ENCODE measurements at regions not wholly inside any gene's neighbourhood (a gene's known extent, or its start where the extent isn't known, plus 50 kb on each side); places are given as distances from the start of the nearest gene placed in this dataset.

DNA sequence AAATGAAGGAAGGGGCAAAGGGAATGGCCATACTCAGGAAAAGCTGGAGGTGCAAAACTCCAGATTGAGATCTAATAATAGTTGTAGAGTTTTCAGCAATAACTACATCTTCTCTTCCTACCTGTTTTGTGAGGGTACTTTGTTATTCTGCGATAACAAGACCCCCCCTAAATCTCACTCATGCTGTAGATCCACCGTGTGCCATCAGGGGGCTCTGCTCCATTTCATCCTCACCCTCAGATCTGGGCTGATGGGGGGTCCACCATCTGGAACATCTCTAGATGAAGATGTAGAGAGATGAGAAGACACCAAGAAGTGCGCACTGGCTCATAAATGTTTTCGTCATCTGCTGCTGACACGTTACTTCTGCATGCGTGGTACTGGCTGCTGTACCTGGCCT lies 135.9 kb upstream of the KIRREL3 start:
- dilution Hi-C loops (cut with MboI; ENCODE audit: extremely low pct_ligation_motif_present, low sequenced_read_pairs) (no loop called here), intact Hi-C loops (cut with micrococcal nuclease) (no loop called here)
- DNase-seq (ENCODE audit: low read depth, low spot score) (no peak), FAIRE-seq (no peak)
- no peaks in the 10 kb centered on the region for H4K20me1 ChIP-seq (replicated peaks; ENCODE audit: control insufficient read depth, extremely low read depth, insufficient read depth, low read length)
- H3K4me1 ChIP-seq (ENCODE audit: control insufficient read depth, extremely low read depth, insufficient read depth, low read length): no peaks in the 10 kb centered on the region
- no TSS peak for BruUV-seq (replicated peaks)
- H3K36me3 ChIP-seq (ENCODE audit: control insufficient read depth in 2 of 2, extremely low read depth in 1 of 2, insufficient read depth in 2 of 2, low read length in 2 of 2): no peaks in the 10 kb centered on the region
- no peak overlapping the region for H3K27ac ChIP-seq (ENCODE audit: insufficient read depth, low read depth, low read length)
- H3K79me2 ChIP-seq (ENCODE audit: control insufficient read depth, insufficient read depth, low read length): no peaks in the 10 kb centered on the region
- H3K4me3 ChIP-seq (replicated peaks in 1 of 3; ENCODE audit: insufficient read depth in 1 of 3, low read depth in 1 of 3, low read length in 3 of 3): no peak overlapping the region
- H2AFZ ChIP-seq (ENCODE audit: low read depth, low read length): no peak overlapping the region
- no peaks in the 10 kb centered on the region for H3K27me3 ChIP-seq (ENCODE audit: control insufficient read depth in 2 of 2, insufficient read depth in 2 of 2, low read length in 2 of 2)
- TF ChIP-seq MYC (IDR thresholded peaks at IDR 0.05; ENCODE audit: low read depth, low read length): no peak
- no peak for TF ChIP-seq JUN (IDR thresholded peaks at IDR 0.05; ENCODE audit: borderline replicate concordance, insufficient read depth, insufficient read length, low read depth)
- TF ChIP-seq, protein P1, sequence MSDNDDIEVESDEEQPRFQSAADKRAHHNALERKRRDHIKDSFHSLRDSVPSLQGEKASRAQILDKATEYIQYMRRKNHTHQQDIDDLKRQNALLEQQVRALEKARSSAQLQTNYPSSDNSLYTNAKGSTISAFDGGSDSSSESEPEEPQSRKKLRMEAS (IDR thresholded peaks at IDR 0.05; ENCODE audit: insufficient read depth, insufficient read length): no peak
- TF ChIP-seq, protein P2, sequence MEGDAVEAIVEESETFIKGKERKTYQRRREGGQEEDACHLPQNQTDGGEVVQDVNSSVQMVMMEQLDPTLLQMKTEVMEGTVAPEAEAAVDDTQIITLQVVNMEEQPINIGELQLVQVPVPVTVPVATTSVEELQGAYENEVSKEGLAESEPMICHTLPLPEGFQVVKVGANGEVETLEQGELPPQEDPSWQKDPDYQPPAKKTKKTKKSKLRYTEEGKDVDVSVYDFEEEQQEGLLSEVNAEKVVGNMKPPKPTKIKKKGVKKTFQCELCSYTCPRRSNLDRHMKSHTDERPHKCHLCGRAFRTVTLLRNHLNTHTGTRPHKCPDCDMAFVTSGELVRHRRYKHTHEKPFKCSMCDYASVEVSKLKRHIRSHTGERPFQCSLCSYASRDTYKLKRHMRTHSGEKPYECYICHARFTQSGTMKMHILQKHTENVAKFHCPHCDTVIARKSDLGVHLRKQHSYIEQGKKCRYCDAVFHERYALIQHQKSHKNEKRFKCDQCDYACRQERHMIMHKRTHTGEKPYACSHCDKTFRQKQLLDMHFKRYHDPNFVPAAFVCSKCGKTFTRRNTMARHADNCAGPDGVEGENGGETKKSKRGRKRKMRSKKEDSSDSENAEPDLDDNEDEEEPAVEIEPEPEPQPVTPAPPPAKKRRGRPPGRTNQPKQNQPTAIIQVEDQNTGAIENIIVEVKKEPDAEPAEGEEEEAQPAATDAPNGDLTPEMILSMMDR (IDR thresholded peaks at IDR 0.05; ENCODE audit: extremely low read depth in 1 of 2, insufficient read depth in 1 of 2, low read depth in 1 of 2, low read length in 2 of 2): no peak
- no peak for TF ChIP-seq EZH2 (IDR thresholded peaks at IDR 0.05; ENCODE audit: borderline replicate concordance, low read depth, low read length, severe bottlenecking)
- no peak for TF ChIP-seq POLR2A (IDR thresholded peaks at IDR 0.05; ENCODE audit: low read depth, low read length)
- TF ChIP-seq FOS (IDR thresholded peaks at IDR 0.05; ENCODE audit: borderline replicate concordance, insufficient read depth, low read length): no peak
- ChIA-PET POLR2A (no interaction called here), CTCF (no interaction called here)
- no peak overlapping the region for H3K4me2 ChIP-seq (ENCODE audit: insufficient read depth, low read length)
- H3K9me3 ChIP-seq (replicated peaks; ENCODE audit: control insufficient read depth, insufficient read depth, low read length): peaks cover 2% of the 10 kb centered on the region
- H3K9me1 ChIP-seq (replicated peaks; ENCODE audit: control insufficient read depth, extremely low read depth, insufficient read depth, low read length): no peaks in the 10 kb centered on the region
- H3K9ac ChIP-seq (replicated peaks; ENCODE audit: extremely low read depth, insufficient read depth, low read length): no peak overlapping the region

DNA sequence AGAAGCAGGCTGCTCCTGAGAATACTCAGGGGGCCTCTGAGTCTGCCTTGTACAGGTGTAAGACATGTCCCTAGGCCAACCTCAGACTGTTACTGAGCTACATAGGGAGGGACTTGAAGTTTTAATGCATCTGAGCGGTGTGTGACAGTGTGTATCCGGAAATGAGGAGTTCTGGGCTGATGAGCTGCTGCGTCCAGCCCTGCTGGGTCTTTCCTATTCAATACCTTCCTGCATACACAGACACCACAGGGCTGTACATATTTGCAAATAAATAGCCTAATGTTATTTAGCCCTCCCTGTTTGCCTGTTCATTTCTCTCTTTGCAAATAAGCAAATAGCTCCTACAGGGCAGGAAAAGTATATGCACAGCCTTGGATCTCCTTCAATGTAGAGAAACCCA lies 134.7 kb upstream of the KIRREL3 start:
- intact Hi-C loops (cut with micrococcal nuclease): no loop called here
- peaks cover 2% of the 10 kb centered on the region for H3K9me3 ChIP-seq (replicated peaks; ENCODE audit: control insufficient read depth, insufficient read depth, low read length)
- BruUV-seq (replicated peaks): no TSS peak
- no peaks in the 10 kb centered on the region for H3K9me1 ChIP-seq (replicated peaks; ENCODE audit: control insufficient read depth, extremely low read depth, insufficient read depth, low read length)
- no peaks in the 10 kb centered on the region for H3K79me2 ChIP-seq (ENCODE audit: control insufficient read depth, insufficient read depth, low read length)
- no peak overlapping the region for H3K4me3 ChIP-seq (replicated peaks in 1 of 3; ENCODE audit: insufficient read depth in 1 of 3, low read depth in 1 of 3, low read length in 3 of 3)
- H2AFZ ChIP-seq (ENCODE audit: low read depth, low read length): no peak overlapping the region
- H3K9ac ChIP-seq (replicated peaks; ENCODE audit: extremely low read depth, insufficient read depth, low read length): no peak overlapping the region
- no peak overlapping the region for H3K4me2 ChIP-seq (ENCODE audit: insufficient read depth, low read length)
- CTCF ChIA-PET: no interaction called here
- H3K36me3 ChIP-seq (ENCODE audit: control insufficient read depth in 2 of 2, extremely low read depth in 1 of 2, insufficient read depth in 2 of 2, low read length in 2 of 2): no peaks in the 10 kb centered on the region
- DNase-seq (ENCODE audit: low read depth, low spot score): no peak
- no peaks in the 10 kb centered on the region for H3K27me3 ChIP-seq (ENCODE audit: control insufficient read depth in 2 of 2, insufficient read depth in 2 of 2, low read length in 2 of 2)
- H3K4me1 ChIP-seq (ENCODE audit: control insufficient read depth, extremely low read depth, insufficient read depth, low read length): no peaks in the 10 kb centered on the region
- dilution Hi-C loops (cut with MboI; ENCODE audit: extremely low pct_ligation_motif_present, low sequenced_read_pairs): no loop called here
- no peak for FAIRE-seq
- TF ChIP-seq, protein P2 (IDR thresholded peaks at IDR 0.05; ENCODE audit: extremely low read depth in 1 of 2, insufficient read depth in 1 of 2, low read depth in 1 of 2, low read length in 2 of 2): no peak
- TF ChIP-seq EZH2 (IDR thresholded peaks at IDR 0.05; ENCODE audit: borderline replicate concordance, low read depth, low read length, severe bottlenecking): no peak
- TF ChIP-seq MYC (IDR thresholded peaks at IDR 0.05; ENCODE audit: low read depth, low read length): no peak
- TF ChIP-seq, protein P1 (IDR thresholded peaks at IDR 0.05; ENCODE audit: insufficient read depth, insufficient read length): no peak
- TF ChIP-seq GATA2 (IDR thresholded peaks at IDR 0.05; ENCODE audit: insufficient read depth, insufficient read length, low read depth, low read length): no peak
- TF ChIP-seq POLR2AphosphoS5 (IDR thresholded peaks at IDR 0.05; ENCODE audit: insufficient read depth, low read depth, low read length): no peak
- TF ChIP-seq POLR2A (IDR thresholded peaks at IDR 0.05; ENCODE audit: low read depth, low read length): no peak
- no peak for TF ChIP-seq FOS (IDR thresholded peaks at IDR 0.05; ENCODE audit: borderline replicate concordance, insufficient read depth, low read length)
- no peak for TF ChIP-seq JUN (IDR thresholded peaks at IDR 0.05; ENCODE audit: borderline replicate concordance, insufficient read depth, insufficient read length, low read depth)
- POLR2A ChIA-PET: no interaction called here
- H4K20me1 ChIP-seq (replicated peaks; ENCODE audit: control insufficient read depth, extremely low read depth, insufficient read depth, low read length): no peaks in the 10 kb centered on the region
- no peak overlapping the region for H3K27ac ChIP-seq (ENCODE audit: insufficient read depth, low read depth, low read length)

Measured in endothelial cell of umbilical vein (primary cell).